ENCODE measurements at regions not wholly inside any gene's neighbourhood (a gene's known extent, or its start where the extent isn't known, plus 50 kb on each side); places are given as distances from the start of the nearest gene placed in this dataset.
"Not testable (repeated sequence)": the region's sequence is repeated elsewhere in the genome, so short reads cannot be mapped to it uniquely, and the experiment has no call there.

DNA sequence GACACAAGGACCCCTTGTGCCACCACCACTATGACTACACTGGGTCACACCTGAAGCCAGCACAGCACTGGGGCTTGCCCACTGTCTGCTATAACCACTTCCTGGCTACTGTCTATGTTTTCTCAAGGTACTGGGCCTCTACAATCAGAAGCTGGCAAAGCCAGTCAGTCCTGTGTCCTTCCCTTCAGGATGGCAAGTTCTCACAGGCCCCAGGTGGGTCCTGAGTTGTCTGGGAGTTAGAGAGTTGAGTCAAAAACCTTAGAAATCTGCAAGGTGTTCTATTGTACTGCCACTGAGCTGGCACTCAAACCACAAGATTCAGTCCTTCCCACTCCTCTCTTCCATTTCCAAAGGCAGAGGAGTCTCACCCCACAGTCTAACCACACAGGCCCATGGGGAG, 705.5 kb downstream of the IPMK start:
- TF ChIP-seq TSHZ2 (CRISPR knock-in tag; IDR thresholded peaks at IDR 0.05) (no peak), CREB5 (CRISPR knock-in tag; IDR thresholded peaks at IDR 0.05; ENCODE audit: low read depth) (no peak), TOX (CRISPR knock-in tag; IDR thresholded peaks at IDR 0.05; ENCODE audit: borderline replicate concordance) (no peak), CSDC2 (CRISPR knock-in tag; IDR thresholded peaks at IDR 0.05) (no peak), ZFP3 (CRISPR knock-in tag; IDR thresholded peaks at IDR 0.05) (no peak), ZNF70 (CRISPR knock-in tag; IDR thresholded peaks at IDR 0.05) (no peak), ARNTL (CRISPR knock-in tag; IDR thresholded peaks at IDR 0.05; ENCODE audit: borderline replicate concordance, low read depth) (no peak), TCF4 (CRISPR knock-in tag; IDR thresholded peaks at IDR 0.05; ENCODE audit: borderline replicate concordance) (no peak), ZC3H10 (CRISPR knock-in tag; IDR thresholded peaks at IDR 0.05) (no peak), ISL1 (CRISPR knock-in tag; IDR thresholded peaks at IDR 0.05) (no peak), GLIS3 (CRISPR knock-in tag; IDR thresholded peaks at IDR 0.05) (no peak), RARB (CRISPR knock-in tag; IDR thresholded peaks at IDR 0.05) (no peak), OSR1 (CRISPR knock-in tag; IDR thresholded peaks at IDR 0.05) (no peak)
- TF ChIP-seq, protein P1, sequence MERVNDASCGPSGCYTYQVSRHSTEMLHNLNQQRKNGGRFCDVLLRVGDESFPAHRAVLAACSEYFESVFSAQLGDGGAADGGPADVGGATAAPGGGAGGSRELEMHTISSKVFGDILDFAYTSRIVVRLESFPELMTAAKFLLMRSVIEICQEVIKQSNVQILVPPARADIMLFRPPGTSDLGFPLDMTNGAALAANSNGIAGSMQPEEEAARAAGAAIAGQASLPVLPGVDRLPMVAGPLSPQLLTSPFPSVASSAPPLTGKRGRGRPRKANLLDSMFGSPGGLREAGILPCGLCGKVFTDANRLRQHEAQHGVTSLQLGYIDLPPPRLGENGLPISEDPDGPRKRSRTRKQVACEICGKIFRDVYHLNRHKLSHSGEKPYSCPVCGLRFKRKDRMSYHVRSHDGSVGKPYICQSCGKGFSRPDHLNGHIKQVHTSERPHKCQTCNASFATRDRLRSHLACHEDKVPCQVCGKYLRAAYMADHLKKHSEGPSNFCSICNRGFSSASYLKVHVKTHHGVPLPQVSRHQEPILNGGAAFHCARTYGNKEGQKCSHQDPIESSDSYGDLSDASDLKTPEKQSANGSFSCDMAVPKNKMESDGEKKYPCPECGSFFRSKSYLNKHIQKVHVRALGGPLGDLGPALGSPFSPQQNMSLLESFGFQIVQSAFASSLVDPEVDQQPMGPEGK (CRISPR knock-in tag; IDR thresholded peaks at IDR 0.05; ENCODE audit: borderline replicate concordance): no peak
- no peak for ATAC-seq

DNA sequence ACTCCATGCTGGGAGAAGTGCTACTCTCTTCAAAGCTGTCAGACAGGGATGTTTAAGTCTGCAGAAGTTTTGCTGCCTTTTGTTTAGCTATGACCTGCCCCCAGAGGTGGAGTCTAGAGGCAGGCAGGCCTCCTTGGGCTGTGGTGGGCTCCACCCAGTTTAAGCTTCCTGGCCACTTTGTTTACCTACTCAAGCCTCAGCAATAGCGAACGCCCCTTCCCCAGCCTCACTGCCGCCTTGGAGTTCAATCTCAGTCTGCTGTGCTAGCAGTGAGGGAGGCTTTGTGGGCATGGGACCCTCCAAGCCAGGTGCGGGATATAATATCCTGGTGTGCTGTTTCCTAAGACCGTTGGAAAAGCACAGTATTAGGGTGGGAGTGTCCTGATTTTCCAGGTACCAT, 715.9 kb downstream of the IPMK start:
- ATAC-seq: not testable (repeated sequence)

DNA sequence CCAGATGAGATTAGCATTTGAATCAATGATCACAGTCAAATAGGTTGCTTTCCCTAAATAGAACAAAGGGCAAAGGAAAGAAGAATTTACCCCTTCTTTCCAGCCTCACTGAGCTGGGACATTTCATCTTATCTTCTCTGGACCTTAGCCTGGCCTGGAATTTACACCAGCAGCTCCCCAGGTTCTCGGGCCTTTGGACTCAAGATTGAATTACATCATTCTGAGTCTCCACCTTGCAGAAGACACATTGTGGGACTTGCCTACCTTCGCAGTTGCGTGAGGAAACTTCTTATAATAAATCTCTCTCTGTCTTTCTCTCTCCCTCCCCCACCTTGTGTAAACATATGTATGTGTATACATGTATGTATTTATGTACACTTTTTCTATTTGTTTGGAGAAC, 732.4 kb downstream of the IPMK start:
- TF ChIP-seq ZFP3 (CRISPR knock-in tag; IDR thresholded peaks at IDR 0.05) (no peak), CSRNP3 (CRISPR knock-in tag; IDR thresholded peaks at IDR 0.05) (no peak), BACH2 (CRISPR knock-in tag; IDR thresholded peaks at IDR 0.05; ENCODE audit: borderline replicate concordance) (no peak), ZNF70 (CRISPR knock-in tag; IDR thresholded peaks at IDR 0.05) (no peak), CSDC2 (CRISPR knock-in tag; IDR thresholded peaks at IDR 0.05) (no peak), POU6F1 (CRISPR knock-in tag; IDR thresholded peaks at IDR 0.05; ENCODE audit: borderline replicate concordance, low read depth) (no peak), ZC3H10 (CRISPR knock-in tag; IDR thresholded peaks at IDR 0.05) (no peak), ZNF565 (CRISPR knock-in tag; conservative IDR thresholded peaks at IDR 0.05; ENCODE audit: low read depth) (no peak), TSHZ2 (CRISPR knock-in tag; IDR thresholded peaks at IDR 0.05) (no peak), RARB (CRISPR knock-in tag; IDR thresholded peaks at IDR 0.05) (no peak)
- ATAC-seq: no peak
